HG03521 (cell line): ENCODE measurements at regions not wholly inside any gene's neighbourhood (a gene's known extent, or its start where the extent isn't known, plus 50 kb on each side); places are given as distances from the start of the nearest gene placed in this dataset.

Source experiments
- ATAC-seq: cut with Tn5 transposase; IDR thresholded peaks from one replicate; pipeline ENCODE4 v1.9.1; 2021; ENCODE audit warnings: mild to moderate bottlenecking, moderate library complexity; ENCODE audit not compliant: unreplicated experiment

- no peak for ATAC-seq
Measured at GRCh38 chr11:98836156-98836555, 184.6 kb upstream of the CNTN5 start.

GRCh38 chr11:98842187-98842586 is 178.6 kb upstream of the CNTN5 start:
- ATAC-seq, result no peak

GRCh38 chr11:98862169-98862568 is 158.6 kb upstream of the CNTN5 start:
- no peak for ATAC-seq

GRCh38 chr11:98871690-98872089 is 149.1 kb upstream of the CNTN5 start:
- no peak for ATAC-seq

GRCh38 chr11:98874050-98874449 is 146.7 kb upstream of the CNTN5 start:
- ATAC-seq, result no peak

GRCh38 chr11:98895936-98896335 is 124.8 kb upstream of the CNTN5 start:
- no peak for ATAC-seq

GRCh38 chr11:98940913-98941312 is 79.8 kb upstream of the CNTN5 start:
- ATAC-seq, result no peak

GRCh38 chr11:98944461-98944860 is 76.3 kb upstream of the CNTN5 start:
- no peak for ATAC-seq

GRCh38 chr11:98952107-98952506 is 68.6 kb upstream of the CNTN5 start:
- ATAC-seq, result no peak

- no peak for ATAC-seq
Measured at GRCh38 chr11:98955551-98955950, 65.2 kb upstream of the CNTN5 start.

- no peak for ATAC-seq
Measured at GRCh38 chr11:98964146-98964545, 56.6 kb upstream of the CNTN5 start.

GRCh38 chr11:98965358-98965757 is 55.4 kb upstream of the CNTN5 start:
- no peak for ATAC-seq

- ATAC-seq, result no peak
Measured at GRCh38 chr11:98965775-98966174, 55.0 kb upstream of the CNTN5 start.

GRCh38 chr11:98967005-98967404 is 53.7 kb upstream of the CNTN5 start:
- no peak for ATAC-seq
